ENCODE measurements at regions not wholly inside any gene's neighbourhood (a gene's known extent, or its start where the extent isn't known, plus 50 kb on each side); places are given as distances from the start of the nearest gene placed in this dataset.

DNA sequence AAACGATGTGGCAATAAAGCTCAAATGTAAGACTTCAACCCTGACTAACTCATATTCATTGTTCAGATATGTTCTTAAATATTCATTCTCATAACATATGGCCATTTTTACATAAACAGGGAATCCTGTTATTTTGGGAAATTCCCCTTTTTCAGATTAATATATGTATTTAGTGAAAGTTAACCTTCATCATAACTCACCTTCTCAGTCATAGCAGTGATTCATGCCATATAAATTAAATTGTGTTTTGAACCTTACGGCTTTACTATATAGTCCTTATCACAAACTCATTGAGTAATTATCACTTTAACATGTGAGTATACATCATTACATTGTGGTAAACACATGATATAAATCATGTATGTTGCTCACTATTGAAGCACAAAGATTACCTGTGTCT, 392.5 kb upstream of the TRAM1L1 start:
- TF ChIP-seq, protein P1, sequence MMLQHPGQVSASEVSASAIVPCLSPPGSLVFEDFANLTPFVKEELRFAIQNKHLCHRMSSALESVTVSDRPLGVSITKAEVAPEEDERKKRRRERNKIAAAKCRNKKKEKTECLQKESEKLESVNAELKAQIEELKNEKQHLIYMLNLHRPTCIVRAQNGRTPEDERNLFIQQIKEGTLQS (IDR thresholded peaks at IDR 0.05): no peak
- TF ChIP-seq TCF7L2 (IDR thresholded peaks at IDR 0.05; ENCODE audit: borderline replicate concordance, extremely low read depth, insufficient read depth, insufficient read length) (no peak), POLR2A (IDR thresholded peaks at IDR 0.05; ENCODE audit: borderline replicate concordance, extremely low read depth, insufficient read depth, insufficient read length) (no peak), EZH2 (IDR thresholded peaks at IDR 0.05) (no peak), YY1 (IDR thresholded peaks at IDR 0.05; ENCODE audit: extremely low read depth, insufficient replicate concordance, low read depth, low read length) (no peak), EZH2phosphoT487 (IDR thresholded peaks at IDR 0.05; ENCODE audit: borderline replicate concordance) (no peak), RAD21 (IDR thresholded peaks at IDR 0.05; ENCODE audit: low read depth) (no peak), POLR2AphosphoS5 (IDR thresholded peaks at IDR 0.05; ENCODE audit: low read depth, low read length) (no peak), CEBPB (IDR thresholded peaks at IDR 0.05; ENCODE audit: low read depth) (no peak)
- TF ChIP-seq, protein P2, sequence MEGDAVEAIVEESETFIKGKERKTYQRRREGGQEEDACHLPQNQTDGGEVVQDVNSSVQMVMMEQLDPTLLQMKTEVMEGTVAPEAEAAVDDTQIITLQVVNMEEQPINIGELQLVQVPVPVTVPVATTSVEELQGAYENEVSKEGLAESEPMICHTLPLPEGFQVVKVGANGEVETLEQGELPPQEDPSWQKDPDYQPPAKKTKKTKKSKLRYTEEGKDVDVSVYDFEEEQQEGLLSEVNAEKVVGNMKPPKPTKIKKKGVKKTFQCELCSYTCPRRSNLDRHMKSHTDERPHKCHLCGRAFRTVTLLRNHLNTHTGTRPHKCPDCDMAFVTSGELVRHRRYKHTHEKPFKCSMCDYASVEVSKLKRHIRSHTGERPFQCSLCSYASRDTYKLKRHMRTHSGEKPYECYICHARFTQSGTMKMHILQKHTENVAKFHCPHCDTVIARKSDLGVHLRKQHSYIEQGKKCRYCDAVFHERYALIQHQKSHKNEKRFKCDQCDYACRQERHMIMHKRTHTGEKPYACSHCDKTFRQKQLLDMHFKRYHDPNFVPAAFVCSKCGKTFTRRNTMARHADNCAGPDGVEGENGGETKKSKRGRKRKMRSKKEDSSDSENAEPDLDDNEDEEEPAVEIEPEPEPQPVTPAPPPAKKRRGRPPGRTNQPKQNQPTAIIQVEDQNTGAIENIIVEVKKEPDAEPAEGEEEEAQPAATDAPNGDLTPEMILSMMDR (IDR thresholded peaks at IDR 0.05 in 2 of 3, conservative IDR thresholded peaks at IDR 0.05 in 1 of 3; ENCODE audit: borderline replicate concordance in 1 of 3, insufficient read depth in 1 of 3, low read depth in 2 of 3, low read length in 2 of 3): no peak
- TF ChIP-seq, protein P3, sequence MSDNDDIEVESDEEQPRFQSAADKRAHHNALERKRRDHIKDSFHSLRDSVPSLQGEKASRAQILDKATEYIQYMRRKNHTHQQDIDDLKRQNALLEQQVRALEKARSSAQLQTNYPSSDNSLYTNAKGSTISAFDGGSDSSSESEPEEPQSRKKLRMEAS (IDR thresholded peaks at IDR 0.05): no peak

All from HCT116 (cell line).